CD4-positive, alpha-beta T cell treated with Interleukin-6 for 4 hours (primary cell): ENCODE measurements at regions not wholly inside any gene's neighbourhood (a gene's known extent, or its start where the extent isn't known, plus 50 kb on each side); places are given as distances from the start of the nearest gene placed in this dataset.
"Not testable (repeated sequence)": the region's sequence is repeated elsewhere in the genome, so short reads cannot be mapped to it uniquely, and the experiment has no call there.

Source experiments
- DNase-seq: peaks from one replicate; pipeline ENCODE4 v3.0.0-alpha.2; 2020; ENCODE audit warnings: mixed read lengths

GRCh38 chr2:16454621-16455020, 211.0 kb downstream of the CYRIA start:
- DNase-seq, result no peak

- no peak for DNase-seq
Observed at GRCh38 chr2:16452123-16452522, 213.5 kb downstream of the CYRIA start.

- no peak for DNase-seq
Observed at GRCh38 chr2:16446706-16447105, 218.9 kb downstream of the CYRIA start.

GRCh38 chr2:16442971-16443370, 222.7 kb downstream of the CYRIA start:
- DNase-seq, result no peak

- DNase-seq, result no peak
Observed at GRCh38 chr2:16441431-16441830, 224.2 kb downstream of the CYRIA start.

GRCh38 chr2:16440898-16441297, 224.7 kb downstream of the CYRIA start:
- DNase-seq, result no peak

GRCh38 chr2:16438613-16439321, 226.9 kb downstream of the CYRIA start:
- DNase-seq, result no peak

- DNase-seq, result no peak
Observed at GRCh38 chr2:16437189-16437588, 228.4 kb downstream of the CYRIA start.

- DNase-seq, result no peak
Observed at GRCh38 chr2:16434393-16434792, 231.2 kb downstream of the CYRIA start.

- DNase-seq, result no peak
Observed at GRCh38 chr2:16430846-16431245, 234.8 kb downstream of the CYRIA start.

- DNase-seq, result no peak
Observed at GRCh38 chr2:16429431-16430145, 236.0 kb downstream of the CYRIA start.

GRCh38 chr2:16429002-16429401, 236.6 kb downstream of the CYRIA start:
- DNase-seq, result no peak

- no peak for DNase-seq
Observed at GRCh38 chr2:16425462-16426336, 239.9 kb downstream of the CYRIA start.

- DNase-seq, result no peak
Observed at GRCh38 chr2:16420421-16420820, 245.2 kb downstream of the CYRIA start.

GRCh38 chr2:16417726-16418125, 247.9 kb downstream of the CYRIA start:
- no peak for DNase-seq

GRCh38 chr2:16416651-16417050, 249.0 kb downstream of the CYRIA start:
- DNase-seq, result no peak

GRCh38 chr2:16415861-16416260, 249.8 kb downstream of the CYRIA start:
- DNase-seq, result not testable (repeated sequence)

- no peak for DNase-seq
Observed at GRCh38 chr2:16413947-16414346, 251.7 kb downstream of the CYRIA start.

- DNase-seq, result no peak
Observed at GRCh38 chr2:16413285-16413684, 252.3 kb downstream of the CYRIA start.

- no peak for DNase-seq
Observed at GRCh38 chr2:16412321-16413030, 253.2 kb downstream of the CYRIA start.

GRCh38 chr2:16411788-16412187, 253.8 kb downstream of the CYRIA start:
- no peak for DNase-seq

GRCh38 chr2:16409849-16410248, 255.8 kb downstream of the CYRIA start:
- no peak for DNase-seq

GRCh38 chr2:16409006-16409390, 256.6 kb downstream of the CYRIA start:
- no peak for DNase-seq
